Smooth muscle cell (in vitro differentiated cells): ENCODE measurements at regions not wholly inside any gene's neighbourhood (a gene's known extent, or its start where the extent isn't known, plus 50 kb on each side); places are given as distances from the start of the nearest gene placed in this dataset.

ENCODE experiments used
- DNase-seq: peaks from one replicate; lab custom pipeline; 2025; ENCODE audit not compliant: unreplicated experiment; lab: John Stamatoyannopoulos, UW
- H2AFZ ChIP-seq: fragments of 200-600 bp; sonication (generic); 2 replicates; pipeline ENCODE4 v1.6.0; 2016; ENCODE audit warnings: antibody characterized with exemption, low read depth, mild to moderate bottlenecking
- H3F3A ChIP-seq: fragments of 200-600 bp; sonication (generic); 2 replicates; pipeline ENCODE4 v1.6.0; 2017; ENCODE audit warnings: antibody characterized with exemption, low read depth
- H3K27ac ChIP-seq: fragments of 200-600 bp; sonication (generic); 2 replicates; pipeline ENCODE4 v1.5.1; 2016; ENCODE audit warnings: low read depth, mild to moderate bottlenecking
- H3K27me3 ChIP-seq: fragments of 200-600 bp; sonication (generic); 2 replicates; pipeline ENCODE4 v1.6.1; 2016; ENCODE audit warnings: low read depth, mild to moderate bottlenecking
- H3K36me3 ChIP-seq: fragments of 200-600 bp; sonication (generic); 2 replicates; pipeline ENCODE4 v1.5.1; 2016; ENCODE audit warnings: low read depth
- H3K4me1 ChIP-seq: fragments of 200-600 bp; sonication (generic); 2 replicates; pipeline ENCODE4 v1.5.1; 2016; ENCODE audit warnings: low read depth
- H3K4me2 ChIP-seq: fragments of 200-600 bp; sonication (generic); 2 replicates; pipeline ENCODE4 v1.6.0; 2016; ENCODE audit warnings: mild to moderate bottlenecking
- H3K4me3 ChIP-seq: fragments of 200-600 bp; sonication (generic); 2 replicates; pipeline ENCODE4 v1.5.1; 2016; ENCODE audit warnings: mild to moderate bottlenecking
- H3K79me2 ChIP-seq: fragments of 200-600 bp; sonication (generic); 2 replicates; pipeline ENCODE4 v1.6.0; 2016; ENCODE audit warnings: low read depth, mild to moderate bottlenecking
- H3K9ac ChIP-seq: fragments of 200-600 bp; sonication (generic); 2 replicates; pipeline ENCODE4 v1.6.0; 2016; ENCODE audit warnings: low read depth
- H3K9me3 ChIP-seq: fragments of 200-600 bp; sonication (generic); replicated peaks from 2 replicates; pipeline ENCODE4 v1.5.1; 2016; ENCODE audit warnings: low read depth
- H4K20me1 ChIP-seq: fragments of 200-600 bp; sonication (generic); 2 replicates; pipeline ENCODE4 v1.6.0; 2016; ENCODE audit warnings: low read depth
- WGBS: methylation state at CpG from one replicate; pipeline ENCODE4 v1.1.7; 2016; ENCODE audit warnings: low lambda C conversion rate; 5-methylcytosine and 5-hydroxymethylcytosine counted together
- TF ChIP-seq, protein P1 (sequence below): fragments of 200-600 bp; sonication (generic); IDR thresholded peaks from 2 replicates; pipeline ENCODE4 v1.5.1; 2017; ENCODE audit warnings: borderline replicate concordance, mild to moderate bottlenecking, antibody characterized with exemption; ENCODE audit not compliant: insufficient read depth, poor library complexity, severe bottlenecking

DNA sequence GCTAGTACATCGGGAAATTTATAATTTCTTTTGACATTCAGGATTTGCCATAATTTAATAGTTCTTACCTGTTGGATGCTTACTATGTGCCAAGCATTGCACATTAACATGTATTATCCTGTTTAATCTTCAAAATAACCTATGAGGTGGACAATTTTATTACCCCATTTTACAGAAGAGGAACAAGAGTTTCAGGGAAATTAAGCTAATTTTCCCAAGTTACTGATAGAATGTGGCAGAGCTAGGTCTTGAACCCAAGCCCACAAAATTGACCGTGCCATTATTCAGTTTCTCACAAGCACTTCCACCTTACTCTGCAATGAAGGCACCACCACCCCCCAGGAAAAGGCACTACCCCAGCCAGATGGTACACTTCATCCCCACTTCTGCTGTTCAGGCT lies 161.1 kb upstream of the PLEKHG7 start:
- H3K36me3 ChIP-seq = no peaks in the 10 kb centered on the region
- no peak overlapping the region for H3K4me3 ChIP-seq
- TF ChIP-seq, protein P1, sequence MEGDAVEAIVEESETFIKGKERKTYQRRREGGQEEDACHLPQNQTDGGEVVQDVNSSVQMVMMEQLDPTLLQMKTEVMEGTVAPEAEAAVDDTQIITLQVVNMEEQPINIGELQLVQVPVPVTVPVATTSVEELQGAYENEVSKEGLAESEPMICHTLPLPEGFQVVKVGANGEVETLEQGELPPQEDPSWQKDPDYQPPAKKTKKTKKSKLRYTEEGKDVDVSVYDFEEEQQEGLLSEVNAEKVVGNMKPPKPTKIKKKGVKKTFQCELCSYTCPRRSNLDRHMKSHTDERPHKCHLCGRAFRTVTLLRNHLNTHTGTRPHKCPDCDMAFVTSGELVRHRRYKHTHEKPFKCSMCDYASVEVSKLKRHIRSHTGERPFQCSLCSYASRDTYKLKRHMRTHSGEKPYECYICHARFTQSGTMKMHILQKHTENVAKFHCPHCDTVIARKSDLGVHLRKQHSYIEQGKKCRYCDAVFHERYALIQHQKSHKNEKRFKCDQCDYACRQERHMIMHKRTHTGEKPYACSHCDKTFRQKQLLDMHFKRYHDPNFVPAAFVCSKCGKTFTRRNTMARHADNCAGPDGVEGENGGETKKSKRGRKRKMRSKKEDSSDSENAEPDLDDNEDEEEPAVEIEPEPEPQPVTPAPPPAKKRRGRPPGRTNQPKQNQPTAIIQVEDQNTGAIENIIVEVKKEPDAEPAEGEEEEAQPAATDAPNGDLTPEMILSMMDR = no peak
- no peaks in the 10 kb centered on the region for H3F3A ChIP-seq
- no peak overlapping the region for H3K4me2 ChIP-seq
- H4K20me1 ChIP-seq = no peaks in the 10 kb centered on the region
- H3K27me3 ChIP-seq = no peaks in the 10 kb centered on the region
- H3K4me1 ChIP-seq = peaks cover 13% of the 10 kb centered on the region
- H2AFZ ChIP-seq = no peak overlapping the region
- no peaks in the 10 kb centered on the region for H3K79me2 ChIP-seq
- no peak for DNase-seq
- no peak overlapping the region for H3K9ac ChIP-seq
- H3K27ac ChIP-seq = no peak overlapping the region
- H3K9me3 ChIP-seq = no peaks in the 10 kb centered on the region
- WGBS = 83% methylated on average over 2 of the region's 2 CpGs

DNA sequence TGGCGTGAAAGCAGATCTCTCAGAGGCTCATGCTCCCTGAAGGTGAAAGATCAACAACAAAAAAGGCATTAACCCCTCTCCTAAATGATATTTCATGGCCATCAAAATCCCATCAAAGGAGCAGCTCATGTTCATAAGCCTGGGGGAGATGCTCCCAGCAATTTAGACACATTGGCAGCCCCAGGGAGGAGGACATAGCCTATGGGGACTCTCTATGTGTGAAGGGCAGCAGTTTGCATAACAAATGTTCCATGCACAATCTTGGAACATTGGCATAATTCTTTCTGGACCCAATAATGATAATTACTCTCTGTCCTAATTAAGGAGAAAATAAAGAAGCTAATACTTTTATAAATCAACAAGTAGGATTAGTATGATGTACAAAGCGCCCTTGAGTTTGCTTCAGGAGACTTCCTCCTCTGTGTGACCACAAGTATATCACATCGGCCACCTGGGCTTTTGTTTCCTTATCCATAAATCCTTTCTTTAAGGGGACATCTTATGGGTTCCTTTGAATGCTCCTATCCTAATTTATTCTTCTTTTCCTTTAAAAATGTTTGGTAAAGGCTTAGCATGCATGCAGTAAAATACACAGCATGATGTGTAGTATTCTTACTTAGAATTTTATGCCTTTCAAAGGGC lies 161.9 kb upstream of the PLEKHG7 start:
- 95% methylated on average over 3 of the region's 3 CpGs for WGBS
- Histone ChIP-seq H2AFZ (no peak overlapping the region), H3K9ac (no peak overlapping the region), H3K79me2 (no peaks in the 10 kb centered on the region), H3K4me2 (no peak overlapping the region), H3K27me3 (no peaks in the 10 kb centered on the region), H4K20me1 (no peaks in the 10 kb centered on the region), H3F3A (no peaks in the 10 kb centered on the region), H3K36me3 (no peaks in the 10 kb centered on the region), H3K4me3 (no peak overlapping the region), H3K9me3 (no peaks in the 10 kb centered on the region), H3K4me1 (peaks cover 13% of the 10 kb centered on the region), H3K27ac (no peak overlapping the region)
- DNase-seq = no peak
- TF ChIP-seq, protein P1 = no peak

DNA sequence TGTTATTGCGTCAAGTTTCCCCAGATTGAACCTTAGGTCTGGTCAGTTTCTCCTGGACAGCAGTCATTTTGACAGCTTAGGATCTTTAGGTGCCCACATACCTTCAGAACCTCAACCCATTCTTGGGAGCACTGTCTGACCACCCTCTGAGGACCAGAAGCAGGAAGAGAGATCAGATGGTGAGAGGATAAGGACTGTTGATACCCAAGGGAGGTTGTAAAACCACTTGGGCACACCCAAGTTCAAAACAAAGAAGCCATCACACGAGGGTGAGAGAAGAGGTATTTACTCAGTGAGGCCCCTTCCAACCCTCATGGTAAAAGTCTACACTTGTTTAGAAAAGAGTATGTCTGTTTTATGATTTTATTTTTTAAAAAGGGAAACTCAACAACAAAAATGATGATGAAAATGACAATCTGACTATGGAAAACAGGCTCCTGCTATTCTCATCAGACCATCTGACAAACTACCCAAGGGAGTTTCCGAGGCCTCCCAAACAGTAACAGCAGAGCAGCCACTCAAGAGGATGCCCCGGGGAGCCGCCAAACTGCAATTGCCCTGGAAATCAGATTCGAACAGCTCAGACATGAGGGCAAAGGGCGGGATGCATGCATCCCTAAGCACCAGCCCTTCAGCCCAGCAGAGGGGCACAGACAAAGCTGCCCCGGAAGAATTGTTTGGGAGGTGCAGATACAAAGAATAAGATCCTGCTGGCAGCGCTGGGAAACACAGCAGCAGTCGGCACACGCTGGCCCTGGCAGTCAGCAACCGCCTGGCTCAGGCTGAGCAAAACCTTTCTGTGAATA lies 162.6 kb upstream of the PLEKHG7 start:
- H3F3A ChIP-seq = no peaks in the 10 kb centered on the region
- no peak overlapping the region for H3K4me2 ChIP-seq
- no peak overlapping the region for H2AFZ ChIP-seq
- no peaks in the 10 kb centered on the region for H3K27me3 ChIP-seq
- H3K9ac ChIP-seq = no peak overlapping the region
- H3K4me1 ChIP-seq = peaks cover 13% of the 10 kb centered on the region
- no peaks in the 10 kb centered on the region for H3K36me3 ChIP-seq
- H3K27ac ChIP-seq = peak overlapping the region; percentile 34
- no peaks in the 10 kb centered on the region for H4K20me1 ChIP-seq
- H3K9me3 ChIP-seq = no peaks in the 10 kb centered on the region
- no peaks in the 10 kb centered on the region for H3K79me2 ChIP-seq
- TF ChIP-seq, protein P1 = no peak
- DNase-seq = no peak
- H3K4me3 ChIP-seq = no peak overlapping the region
- 61% methylated on average over 12 of the region's 12 CpGs for WGBS
